ENCODE measurements at regions not wholly inside any gene's neighbourhood (a gene's known extent, or its start where the extent isn't known, plus 50 kb on each side); places are given as distances from the start of the nearest gene placed in this dataset.

DNA sequence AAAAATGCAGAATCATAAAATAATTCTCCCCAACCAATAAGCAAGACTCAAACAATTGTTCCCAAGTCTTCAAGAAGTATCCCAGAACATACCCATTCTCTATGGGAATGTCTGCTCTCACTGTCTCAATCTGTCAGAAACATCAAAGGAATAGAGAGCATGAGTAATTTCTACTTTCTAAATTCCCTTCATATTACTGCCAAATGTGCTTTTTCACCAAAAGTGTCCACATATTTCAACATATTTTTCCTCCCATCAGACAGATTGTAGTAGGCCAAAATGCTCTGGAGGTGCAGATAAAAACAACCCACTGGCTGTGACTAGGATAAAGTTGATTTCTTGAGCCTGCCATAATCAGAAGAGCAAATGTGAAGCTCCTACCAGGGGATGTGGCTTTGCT lies 692.0 kb upstream of the FAM241A start:
- no peaks in the 10 kb centered on the region for H3K9me3 ChIP-seq
- H3K4me3 ChIP-seq = no peak overlapping the region
- no peaks in the 10 kb centered on the region for H3K27me3 ChIP-seq
- no peaks in the 10 kb centered on the region for H3K36me3 ChIP-seq
- no peak for DNase-seq

DNA sequence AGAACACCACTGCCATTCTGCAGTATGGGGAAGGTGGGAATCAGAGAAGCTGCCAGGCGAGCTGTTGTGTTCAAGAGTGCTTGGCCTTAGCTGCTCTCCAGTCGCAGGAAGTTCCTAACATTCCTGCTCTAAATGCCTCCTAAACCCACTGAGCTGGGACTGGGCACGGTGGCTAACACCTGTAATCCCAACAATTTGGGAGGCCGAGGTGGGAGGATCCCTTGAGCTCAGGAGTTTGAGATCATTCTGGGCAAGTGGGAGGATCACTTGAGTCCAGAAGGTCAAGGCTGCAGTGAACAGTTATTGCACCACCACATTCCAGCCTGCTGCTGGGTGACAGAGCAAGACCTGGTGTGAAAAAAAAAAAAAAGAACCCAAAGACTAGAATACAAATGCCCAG lies 690.3 kb upstream of the FAM241A start:
- Histone ChIP-seq H3K36me3 (no peaks in the 10 kb centered on the region), H3K27me3 (no peaks in the 10 kb centered on the region), H3K9me3 (no peaks in the 10 kb centered on the region), H3K4me3 (no peak overlapping the region)
- no peak for DNase-seq

DNA sequence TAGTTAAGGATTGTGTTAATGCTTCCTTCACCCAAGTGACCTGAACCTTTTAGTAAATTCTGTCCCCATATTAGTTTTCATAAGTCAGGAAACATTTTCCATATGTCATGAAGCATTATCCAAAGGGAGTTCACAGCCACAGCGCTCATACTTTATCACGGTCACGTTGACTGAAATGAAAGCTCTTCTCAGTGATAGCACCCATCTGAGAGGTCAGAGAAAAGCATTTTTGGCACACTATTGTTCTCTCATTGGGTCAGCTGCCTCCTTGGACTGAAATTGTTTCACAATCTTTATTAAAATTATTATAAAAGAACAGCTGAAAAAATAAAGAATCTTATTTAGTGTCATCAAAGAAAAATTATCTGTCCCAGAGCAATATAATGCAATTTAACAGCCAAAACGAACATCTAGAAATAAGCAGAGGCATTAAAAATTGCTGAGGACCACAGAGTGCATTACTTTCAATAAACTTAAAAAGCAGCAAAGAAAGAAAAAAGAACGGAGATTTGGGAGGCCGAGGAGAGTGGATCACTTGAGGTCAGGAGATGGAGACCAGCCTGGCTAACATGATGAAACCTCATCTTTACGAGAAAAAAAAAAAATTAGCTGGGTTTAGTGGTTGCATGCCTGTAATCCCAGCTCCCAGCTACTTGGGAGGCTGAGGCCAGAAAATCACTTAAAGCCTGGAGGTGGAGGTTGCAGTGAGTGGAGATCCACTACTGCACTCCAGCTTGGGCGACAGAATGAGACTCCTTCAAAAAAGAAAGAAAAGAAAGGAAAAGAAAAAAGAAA lies 680.8 kb upstream of the FAM241A start:
- no peak for DNase-seq
- no peak overlapping the region for H3K4me3 ChIP-seq
- no peaks in the 10 kb centered on the region for H3K9me3 ChIP-seq
- no peaks in the 10 kb centered on the region for H3K36me3 ChIP-seq
- H3K27me3 ChIP-seq = no peaks in the 10 kb centered on the region

DNA sequence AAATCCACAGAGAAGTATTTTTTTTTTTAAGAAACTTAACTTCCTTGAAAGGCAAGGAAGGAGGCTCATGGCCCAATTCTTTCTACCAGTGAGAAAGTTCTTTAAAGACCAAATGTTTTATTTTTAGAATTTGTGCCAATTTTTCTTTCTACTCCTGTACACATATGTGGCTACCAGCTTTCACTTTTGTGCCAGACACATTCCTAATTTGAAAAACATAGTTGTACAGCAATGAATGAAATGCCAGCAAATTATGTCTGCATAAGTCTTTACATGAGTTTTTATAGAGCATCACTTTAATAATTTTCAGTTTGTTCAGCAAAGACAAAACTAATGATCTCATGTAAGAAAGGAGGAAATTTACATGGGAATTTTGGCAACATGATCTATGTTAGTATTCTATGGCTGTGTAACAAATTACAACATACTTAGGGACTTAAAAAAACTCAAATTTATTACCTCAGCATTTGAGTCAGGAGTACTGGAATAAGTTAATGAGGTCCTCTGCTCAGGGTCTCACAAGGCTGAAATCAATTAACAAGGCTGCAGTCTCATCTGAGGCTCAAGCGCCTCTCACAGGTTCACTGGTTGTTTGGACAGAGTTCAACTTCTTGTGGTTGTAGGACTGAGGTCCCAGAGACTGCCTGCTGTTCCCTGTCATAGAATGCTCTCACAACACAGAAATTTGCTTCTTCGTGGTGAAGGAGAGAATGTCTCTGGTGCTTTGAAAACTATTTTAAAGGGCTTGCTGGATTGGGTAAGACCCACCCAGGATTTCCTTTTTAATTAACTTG lies 678.2 kb upstream of the FAM241A start:
- H3K9me3 ChIP-seq = no peaks in the 10 kb centered on the region
- no peak for DNase-seq
- no peaks in the 10 kb centered on the region for H3K36me3 ChIP-seq
- no peaks in the 10 kb centered on the region for H3K27me3 ChIP-seq
- no peak overlapping the region for H3K4me3 ChIP-seq

DNA sequence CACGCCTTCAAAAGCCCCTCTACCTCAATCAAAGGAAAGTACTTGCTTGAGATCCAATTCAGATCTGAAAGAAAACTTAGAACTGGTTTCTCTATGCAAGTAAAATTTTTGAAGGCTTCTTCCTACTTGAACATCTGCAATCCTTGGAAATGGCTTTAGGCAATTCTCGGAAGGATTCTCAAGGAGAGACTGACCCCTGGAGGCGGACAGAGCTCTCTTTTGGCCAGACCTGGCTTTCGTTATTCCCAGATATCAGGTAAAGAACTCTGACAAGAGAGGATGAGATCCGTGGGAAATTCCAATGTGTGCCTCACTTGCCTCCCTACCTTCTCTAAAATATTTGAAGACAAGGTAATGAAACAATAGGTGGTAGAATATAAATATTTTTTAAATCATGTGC lies 670.3 kb upstream of the FAM241A start:
- DNase-seq = no peak
- H3K4me3 ChIP-seq = no peak overlapping the region
- H3K9me3 ChIP-seq = no peaks in the 10 kb centered on the region
- H3K36me3 ChIP-seq = no peaks in the 10 kb centered on the region
- H3K27me3 ChIP-seq = no peaks in the 10 kb centered on the region

DNA sequence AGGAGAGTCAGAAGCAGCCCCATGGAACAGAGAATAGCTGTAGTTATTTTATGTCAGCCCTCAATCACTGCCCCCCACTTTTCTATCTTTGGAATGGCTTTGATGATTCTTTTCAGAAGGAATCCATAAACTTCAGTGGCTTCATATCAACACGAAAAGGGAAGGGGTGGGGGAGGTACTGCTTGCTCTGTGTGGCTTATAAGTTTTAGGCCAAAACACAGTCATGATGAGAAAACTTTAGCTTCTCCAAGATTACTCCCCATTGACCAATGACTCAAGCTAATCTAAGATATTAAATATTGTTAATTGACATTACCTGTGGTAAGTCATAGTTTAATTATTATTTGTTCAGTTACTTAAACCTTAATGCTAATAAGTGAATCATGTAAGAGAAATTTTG lies 669.6 kb upstream of the FAM241A start:
- Histone ChIP-seq H3K27me3 (no peaks in the 10 kb centered on the region), H3K4me3 (no peak overlapping the region), H3K9me3 (no peaks in the 10 kb centered on the region), H3K36me3 (no peaks in the 10 kb centered on the region)
- no peak for DNase-seq

DNA sequence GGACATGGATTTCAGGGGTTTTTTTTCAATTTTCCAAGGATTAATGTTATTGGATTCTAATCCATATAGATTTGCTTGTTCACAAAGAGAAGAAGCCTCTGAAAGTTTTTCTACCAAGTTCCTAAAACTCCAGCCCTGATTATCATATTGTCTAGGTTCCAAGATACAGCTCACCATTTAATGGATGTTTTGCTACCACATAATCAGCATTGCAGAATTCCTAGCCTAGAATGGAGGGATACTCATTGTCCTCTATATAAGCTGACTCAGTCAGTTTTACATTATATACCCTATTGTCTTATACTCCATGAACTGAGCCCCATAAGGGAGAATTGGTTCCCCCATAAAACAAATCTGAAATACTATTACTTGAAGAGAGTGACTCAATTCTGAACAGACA lies 664.7 kb upstream of the FAM241A start:
- no peak for DNase-seq
- no peaks in the 10 kb centered on the region for H3K27me3 ChIP-seq
- H3K9me3 ChIP-seq = no peaks in the 10 kb centered on the region
- no peak overlapping the region for H3K4me3 ChIP-seq
- H3K36me3 ChIP-seq = no peaks in the 10 kb centered on the region

DNA sequence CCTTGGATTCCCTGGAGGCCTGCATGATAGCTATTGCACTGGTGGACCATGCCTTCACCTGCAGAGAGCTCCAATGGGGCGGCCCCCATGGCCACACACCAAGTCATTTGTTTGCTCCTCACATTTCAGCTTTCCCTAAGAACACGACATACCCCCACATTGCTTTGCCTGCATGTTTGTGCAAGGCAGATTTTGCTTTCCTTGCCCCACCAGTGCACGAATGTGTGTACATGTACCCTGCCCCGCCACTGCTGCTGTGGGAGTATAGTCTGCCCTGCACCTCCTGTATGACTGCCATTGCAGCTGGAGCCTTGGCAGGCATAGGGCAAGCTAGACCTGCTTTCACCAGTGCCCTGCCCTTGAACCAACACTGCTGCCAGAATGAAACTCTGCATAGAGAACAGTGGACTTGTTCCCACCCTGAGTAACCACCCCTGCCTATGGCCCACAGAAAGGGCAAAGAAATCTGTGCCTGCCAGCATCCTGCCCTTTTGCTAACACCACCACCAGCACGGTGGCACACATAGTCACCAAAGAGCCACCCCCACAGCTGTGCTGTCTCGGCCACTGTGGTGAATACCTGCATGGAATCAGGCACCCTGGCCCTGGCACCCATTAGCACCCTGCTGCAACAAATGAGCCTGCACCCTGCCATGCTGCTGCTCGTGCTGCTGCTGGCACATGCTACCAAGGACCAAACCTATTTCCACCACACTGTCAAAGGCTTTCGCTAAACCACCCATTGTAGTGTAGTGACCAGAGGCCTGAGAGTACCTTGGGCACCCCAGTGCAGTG lies 661.7 kb upstream of the FAM241A start:
- H3K9me3 ChIP-seq = no peaks in the 10 kb centered on the region
- no peak for DNase-seq
- H3K27me3 ChIP-seq = no peaks in the 10 kb centered on the region
- H3K36me3 ChIP-seq = no peaks in the 10 kb centered on the region
- no peak overlapping the region for H3K4me3 ChIP-seq

DNA sequence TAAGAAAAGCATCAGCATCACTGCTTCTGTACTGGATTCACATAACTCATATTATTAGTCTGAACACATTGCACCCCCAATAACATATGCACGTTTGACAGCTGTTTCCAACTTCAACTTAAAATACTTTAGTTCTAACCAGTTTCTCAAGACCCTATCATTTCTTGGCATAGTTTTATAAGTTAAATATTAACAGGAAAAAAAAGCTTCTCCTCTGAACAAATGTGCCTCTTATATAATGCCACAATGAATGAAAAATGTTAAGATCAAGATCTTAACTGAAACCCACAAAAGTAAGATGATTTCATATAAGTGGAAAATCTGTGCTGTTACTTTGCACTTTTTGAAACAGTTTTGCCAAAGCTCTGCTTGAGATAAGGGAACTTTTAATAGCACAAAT lies 652.8 kb upstream of the FAM241A start:
- no peak for DNase-seq

DNA sequence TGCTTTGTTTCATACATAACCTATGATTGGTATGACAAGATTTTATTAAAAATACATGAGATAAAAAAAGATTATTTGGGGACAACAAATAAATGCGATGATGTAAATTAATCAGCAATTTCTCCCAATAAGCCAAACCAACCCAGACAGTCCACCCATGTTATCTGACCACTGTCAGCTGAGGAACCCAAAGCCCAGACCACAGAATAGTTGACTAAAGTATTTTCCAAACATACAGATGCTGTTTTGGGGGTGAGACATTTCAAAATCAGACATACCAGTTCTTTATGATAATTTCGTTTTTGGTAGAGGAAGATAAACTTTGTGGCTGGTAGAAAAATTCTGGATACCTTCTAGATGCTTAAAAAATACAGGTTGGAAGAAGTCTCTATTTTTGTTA lies 650.8 kb upstream of the FAM241A start:
- Histone ChIP-seq H3K4me3 (no peak overlapping the region), H3K27me3 (no peaks in the 10 kb centered on the region), H3K36me3 (no peaks in the 10 kb centered on the region), H3K9me3 (no peaks in the 10 kb centered on the region)
- no peak for DNase-seq

More for the DNA sequence above, 652.8 kb upstream of the FAM241A start:
- Histone ChIP-seq H3K27me3 (no peaks in the 10 kb centered on the region), H3K36me3 (no peaks in the 10 kb centered on the region), H3K4me3 (no peak overlapping the region), H3K9me3 (no peaks in the 10 kb centered on the region)

DNA sequence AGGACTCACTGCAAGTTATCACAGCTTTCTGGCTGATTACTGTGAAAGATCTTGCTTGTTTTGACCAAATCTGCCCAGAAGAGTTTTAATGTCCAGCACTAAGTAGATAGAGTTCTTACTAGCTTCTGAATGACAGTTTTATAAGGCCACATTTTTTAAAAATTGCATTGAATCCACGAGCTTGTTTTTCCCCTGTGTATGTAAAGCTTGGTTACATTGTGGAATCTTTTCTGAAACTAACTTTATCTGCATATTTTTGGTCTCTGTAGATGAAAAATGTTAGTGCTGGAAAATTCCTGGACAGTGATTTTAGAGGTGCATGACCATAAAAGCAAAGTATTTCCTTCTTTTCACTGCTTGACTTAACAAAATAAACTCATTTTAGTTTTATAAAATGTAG lies 650.3 kb upstream of the FAM241A start:
- H3K4me3 ChIP-seq = no peak overlapping the region
- DNase-seq = no peak
- H3K27me3 ChIP-seq = no peaks in the 10 kb centered on the region
- no peaks in the 10 kb centered on the region for H3K9me3 ChIP-seq
- H3K36me3 ChIP-seq = no peaks in the 10 kb centered on the region

DNA sequence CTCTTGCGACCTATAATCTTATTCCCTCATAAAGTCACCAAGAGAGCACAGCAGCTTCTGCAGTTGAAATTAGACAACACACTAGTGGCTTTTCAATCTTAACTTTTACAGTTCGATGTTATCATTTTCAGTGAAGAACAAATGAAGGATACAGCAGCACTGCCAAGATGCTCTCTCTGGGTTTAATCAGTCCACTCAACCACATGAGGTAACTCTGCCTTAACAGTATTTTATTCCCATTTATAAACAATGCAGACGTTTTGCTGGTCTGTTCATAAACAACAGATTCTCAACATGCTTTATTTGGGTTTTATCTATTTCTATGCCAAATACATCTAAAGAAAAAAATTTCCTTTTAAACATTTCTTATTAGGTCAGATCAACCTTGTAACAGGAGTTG lies 646.0 kb upstream of the FAM241A start:
- H3K4me3 ChIP-seq = no peak overlapping the region
- no peaks in the 10 kb centered on the region for H3K27me3 ChIP-seq
- H3K36me3 ChIP-seq = no peaks in the 10 kb centered on the region
- H3K9me3 ChIP-seq = no peaks in the 10 kb centered on the region
- DNase-seq = no peak

DNA sequence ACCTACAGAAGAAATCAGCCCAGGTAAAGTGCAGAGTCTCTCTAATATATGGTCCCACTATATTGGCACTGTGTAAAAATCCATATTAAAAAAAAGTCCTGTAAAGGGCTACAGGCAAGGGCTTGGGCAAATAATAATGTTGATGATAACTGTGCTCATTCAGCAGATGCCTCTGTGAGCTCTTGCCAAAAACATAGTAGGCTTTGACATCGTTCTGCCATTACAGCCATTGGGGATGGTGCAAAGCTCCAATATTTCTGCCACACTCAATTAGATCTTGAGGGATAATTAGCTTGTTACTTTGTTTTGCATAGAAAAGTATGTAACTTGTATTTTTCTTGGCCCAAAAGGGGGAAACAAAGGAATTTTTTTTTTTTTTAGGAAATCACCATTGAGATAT lies 645.5 kb upstream of the FAM241A start:
- H3K27me3 ChIP-seq = no peaks in the 10 kb centered on the region
- H3K9me3 ChIP-seq = no peaks in the 10 kb centered on the region
- H3K36me3 ChIP-seq = no peaks in the 10 kb centered on the region
- DNase-seq = no peak
- no peak overlapping the region for H3K4me3 ChIP-seq

DNA sequence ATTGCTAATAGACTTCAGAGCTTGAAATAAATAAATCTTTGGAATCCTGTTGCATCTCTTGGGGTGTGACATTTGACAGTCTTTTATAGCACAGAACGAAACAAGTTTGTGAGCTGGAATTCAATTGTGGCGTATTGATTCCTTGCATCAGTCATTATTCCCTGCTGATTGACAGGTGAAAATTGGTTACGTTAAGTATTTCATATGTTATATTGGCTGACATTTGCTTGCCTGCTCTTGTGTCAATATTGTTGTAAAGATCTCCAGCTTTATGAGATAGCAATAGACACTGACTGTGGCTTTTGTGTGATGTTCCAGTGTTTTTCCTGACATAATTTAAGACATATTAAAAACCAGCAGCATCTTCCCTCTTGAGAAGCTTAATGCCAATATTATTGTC lies 644.4 kb upstream of the FAM241A start:
- DNase-seq = no peak
- no peaks in the 10 kb centered on the region for H3K36me3 ChIP-seq
- no peak overlapping the region for H3K4me3 ChIP-seq
- no peaks in the 10 kb centered on the region for H3K9me3 ChIP-seq
- no peaks in the 10 kb centered on the region for H3K27me3 ChIP-seq

DNA sequence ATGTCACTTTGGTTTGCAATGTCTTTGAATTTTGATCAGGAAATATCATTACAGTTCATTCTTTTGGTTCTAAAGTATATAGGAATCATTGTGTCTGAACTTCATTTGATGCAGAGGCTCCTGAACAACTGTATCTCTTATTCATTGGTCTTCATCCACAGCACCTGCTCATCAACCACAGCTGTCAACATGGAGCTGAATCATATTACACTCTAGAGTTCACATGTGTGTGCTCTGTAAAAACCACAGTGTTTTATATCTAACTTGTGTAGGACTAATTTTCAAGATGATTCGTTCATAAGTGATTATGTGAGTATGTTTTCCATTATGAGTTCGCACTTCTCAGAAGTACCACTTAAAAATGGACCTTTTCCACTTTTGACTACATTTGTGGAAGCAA lies 643.3 kb upstream of the FAM241A start:
- Histone ChIP-seq H3K4me3 (no peak overlapping the region), H3K9me3 (no peaks in the 10 kb centered on the region), H3K36me3 (no peaks in the 10 kb centered on the region), H3K27me3 (no peaks in the 10 kb centered on the region)
- no peak for DNase-seq

DNA sequence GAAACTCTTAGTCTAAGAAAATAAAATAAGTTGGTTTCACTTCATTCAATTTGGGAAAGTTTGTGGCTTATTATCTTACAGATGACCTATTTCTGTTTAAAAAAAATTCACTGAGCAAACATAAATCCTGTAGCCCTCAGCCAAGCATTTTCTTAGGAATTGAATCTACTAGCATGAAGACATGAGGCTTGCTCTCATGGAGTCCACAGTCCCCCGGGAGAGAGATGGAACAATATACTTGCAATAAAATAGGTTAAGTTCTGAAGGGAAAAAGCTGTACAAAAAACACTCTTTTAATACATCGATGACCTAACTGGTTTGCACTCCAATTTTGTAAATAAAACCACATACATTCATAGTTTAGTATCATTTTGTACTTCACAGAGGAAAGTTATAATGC lies 642.6 kb upstream of the FAM241A start:
- no peaks in the 10 kb centered on the region for H3K9me3 ChIP-seq
- no peak for DNase-seq

DNA sequence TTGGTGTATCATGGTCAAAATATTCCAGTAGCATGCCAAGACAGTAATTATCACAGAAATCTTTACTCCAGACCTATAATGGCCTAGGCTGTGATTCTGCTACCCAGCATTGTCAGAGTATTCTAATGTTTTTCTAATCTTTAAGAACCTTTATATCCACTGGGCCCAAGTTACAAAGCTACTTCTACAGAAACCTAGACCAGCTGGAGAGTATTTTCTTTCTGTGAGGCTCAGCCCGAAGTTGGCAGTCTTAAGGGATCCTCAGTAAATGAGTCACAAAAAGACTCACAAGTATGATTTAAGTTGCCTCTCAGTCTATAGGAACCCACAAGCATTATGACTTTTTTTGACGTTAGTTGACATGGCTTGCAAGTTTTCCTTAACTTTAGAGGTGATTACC lies 638.5 kb upstream of the FAM241A start:
- DNase-seq = peak; percentile 33

More for the DNA sequence above, 642.6 kb upstream of the FAM241A start:
- Histone ChIP-seq H3K4me3 (no peak overlapping the region), H3K27me3 (no peaks in the 10 kb centered on the region), H3K36me3 (no peaks in the 10 kb centered on the region)

More for the DNA sequence above, 638.5 kb upstream of the FAM241A start:
- H3K4me3 ChIP-seq = no peak overlapping the region
- no peaks in the 10 kb centered on the region for H3K9me3 ChIP-seq
- H3K27me3 ChIP-seq = no peaks in the 10 kb centered on the region
- H3K36me3 ChIP-seq = no peaks in the 10 kb centered on the region

All from MG63 (cell line).